22Rv1 (cell line): ENCODE measurements at regions not wholly inside any gene's neighbourhood (a gene's known extent, or its start where the extent isn't known, plus 50 kb on each side); places are given as distances from the start of the nearest gene placed in this dataset.

Experiments
- ZFX ChIP-seq: fragments of 450-650 bp; IDR thresholded peaks from 2 replicates; pipeline ENCODE4 v1.6.1; 2017; ENCODE audit warnings: antibody characterized with exemption, borderline replicate concordance
- TF ChIP-seq, protein P1 (sequence below): fragments of 450-650 bp; IDR thresholded peaks from 2 replicates; pipeline ENCODE4 v1.5.1; 2017; ENCODE audit warnings: mild to moderate bottlenecking

DNA sequence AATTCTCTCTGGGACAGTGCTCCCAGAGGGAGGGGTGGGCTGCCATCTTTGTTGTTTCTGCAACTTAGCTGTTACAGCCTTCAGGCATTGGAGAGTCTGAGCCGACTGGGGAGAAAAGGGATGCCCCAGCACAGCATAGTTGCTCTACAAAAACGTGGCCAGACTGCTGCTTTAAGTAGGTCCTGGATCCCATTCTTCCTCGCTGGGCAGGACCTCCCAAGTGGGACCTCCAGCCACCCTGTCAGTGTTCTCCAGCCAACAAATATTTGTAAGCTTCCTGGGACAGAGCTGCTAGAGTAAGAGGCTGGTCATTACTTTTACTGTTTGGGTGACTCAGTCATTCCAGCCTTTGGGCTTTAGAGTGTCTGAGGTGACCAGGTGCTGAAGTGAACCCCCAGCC, 292.7 kb upstream of the NREP start:
- TF ChIP-seq, protein P1, sequence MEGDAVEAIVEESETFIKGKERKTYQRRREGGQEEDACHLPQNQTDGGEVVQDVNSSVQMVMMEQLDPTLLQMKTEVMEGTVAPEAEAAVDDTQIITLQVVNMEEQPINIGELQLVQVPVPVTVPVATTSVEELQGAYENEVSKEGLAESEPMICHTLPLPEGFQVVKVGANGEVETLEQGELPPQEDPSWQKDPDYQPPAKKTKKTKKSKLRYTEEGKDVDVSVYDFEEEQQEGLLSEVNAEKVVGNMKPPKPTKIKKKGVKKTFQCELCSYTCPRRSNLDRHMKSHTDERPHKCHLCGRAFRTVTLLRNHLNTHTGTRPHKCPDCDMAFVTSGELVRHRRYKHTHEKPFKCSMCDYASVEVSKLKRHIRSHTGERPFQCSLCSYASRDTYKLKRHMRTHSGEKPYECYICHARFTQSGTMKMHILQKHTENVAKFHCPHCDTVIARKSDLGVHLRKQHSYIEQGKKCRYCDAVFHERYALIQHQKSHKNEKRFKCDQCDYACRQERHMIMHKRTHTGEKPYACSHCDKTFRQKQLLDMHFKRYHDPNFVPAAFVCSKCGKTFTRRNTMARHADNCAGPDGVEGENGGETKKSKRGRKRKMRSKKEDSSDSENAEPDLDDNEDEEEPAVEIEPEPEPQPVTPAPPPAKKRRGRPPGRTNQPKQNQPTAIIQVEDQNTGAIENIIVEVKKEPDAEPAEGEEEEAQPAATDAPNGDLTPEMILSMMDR: no peak
- TF ChIP-seq ZFX: no peak
